WTC11 (cell line): ENCODE measurements at regions not wholly inside any gene's neighbourhood (a gene's known extent, or its start where the extent isn't known, plus 50 kb on each side); places are given as distances from the start of the nearest gene placed in this dataset.

ENCODE experiments used
- ATAC-seq: fragments of 200-7000 bp; cut with Tn5 transposase; 2 replicates; pipeline ENCODE4 v1.10.0; 2021; ENCODE audit warnings: mild to moderate bottlenecking, moderate library complexity
- CTCF ChIA-PET: fragments of 300-600 bp; sonication (Branson Sonifier 250); formaldehyde crosslinking; loops from one replicate; lab custom pipeline; 2021; ENCODE audit warnings: antibody characterized with exemption; lab: Charles Lee
- POLR2A ChIA-PET: fragments of 350-600 bp; sonication (Branson Sonifier 250); formaldehyde crosslinking; loops from one replicate; lab custom pipeline; 2021; ENCODE audit warnings: antibody characterized with exemption; lab: Charles Lee
- DNase-seq: peaks from one replicate; pipeline ENCODE4 v3.0.0; 2021; ENCODE audit warnings: low spot score
- H3K27ac Mint-ChIP-seq: 2 replicates; pipeline ENCODE4 v1.8.0; 2021; ENCODE audit warnings: mixed read lengths
- H3K27me3 Mint-ChIP-seq: 2 replicates; pipeline ENCODE4 v1.8.0; 2021; ENCODE audit warnings: low read depth, mild to moderate bottlenecking, moderate library complexity, mixed read lengths
- H3K36me3 Mint-ChIP-seq: 2 replicates; pipeline ENCODE4 v1.8.0; 2021; ENCODE audit warnings: mixed read lengths
- H3K4me1 Mint-ChIP-seq: 2 replicates; pipeline ENCODE4 v1.8.0; 2022; ENCODE audit warnings: mixed read lengths
- H3K4me3 Mint-ChIP-seq: 2 replicates; pipeline ENCODE4 v1.8.0; 2021; ENCODE audit warnings: mild to moderate bottlenecking, moderate library complexity, mixed read lengths
- H3K9me3 Mint-ChIP-seq: 2 replicates; pipeline ENCODE4 v1.8.0; 2021; ENCODE audit warnings: mixed read lengths
- CREM ChIP-seq: sonication (generic); formaldehyde crosslinking; IDR thresholded peaks from 2 replicates; pipeline ENCODE4 v1.8.1; 2022; ENCODE audit warnings: mild to moderate bottlenecking, missing genetic modification reagents, moderate library complexity
- ESRRA ChIP-seq: sonication (generic); formaldehyde crosslinking; IDR thresholded peaks from 2 replicates; pipeline ENCODE4 v1.8.1; 2022; ENCODE audit warnings: mild to moderate bottlenecking, missing genetic modification reagents, borderline replicate concordance
- JAZF1 ChIP-seq: fragments of 250-450 bp; sonication (Bioruptor Pico); IDR thresholded peaks from 2 replicates; pipeline ENCODE4 v1.9.0; 2021; ENCODE audit warnings: moderate library complexity, mild to moderate bottlenecking, inconsistent platforms
- NR1H2 ChIP-seq: sonication (generic); formaldehyde crosslinking; IDR thresholded peaks from 2 replicates; pipeline ENCODE4 v1.9.0; 2021; ENCODE audit warnings: mild to moderate bottlenecking, moderate library complexity, missing genetic modification reagents
- NR3C1 ChIP-seq: sonication (generic); formaldehyde crosslinking; conservative IDR thresholded peaks from 2 replicates; pipeline ENCODE4 v1.8.1; 2023; ENCODE audit warnings: low read depth, mild to moderate bottlenecking, missing genetic modification reagents
- PRRX2 ChIP-seq: fragments of 250-450 bp; sonication (Bioruptor Pico); IDR thresholded peaks from 2 replicates; pipeline ENCODE4 v1.8.0; 2021; ENCODE audit warnings: mild to moderate bottlenecking
- TCF7 ChIP-seq: sonication (generic); formaldehyde crosslinking; IDR thresholded peaks from 2 replicates; pipeline ENCODE4 v1.8.0; 2022; ENCODE audit warnings: mild to moderate bottlenecking, low read depth, missing genetic modification reagents, moderate library complexity
- TEAD1 ChIP-seq: sonication (generic); formaldehyde crosslinking; IDR thresholded peaks from 2 replicates; pipeline ENCODE4 v1.8.0; 2022; ENCODE audit warnings: mild to moderate bottlenecking, missing genetic modification reagents
- TP53 ChIP-seq: sonication (generic); formaldehyde crosslinking; IDR thresholded peaks from 2 replicates; pipeline ENCODE4 v1.8.1; 2023; ENCODE audit warnings: mild to moderate bottlenecking, missing genetic modification reagents
- ZNF219 ChIP-seq: sonication (generic); formaldehyde crosslinking; IDR thresholded peaks from 2 replicates; pipeline ENCODE4 v1.8.0; 2023; ENCODE audit warnings: missing genetic modification reagents, mild to moderate bottlenecking, borderline replicate concordance
- ZNF317 ChIP-seq: sonication (generic); formaldehyde crosslinking; IDR thresholded peaks from 2 replicates; pipeline ENCODE4 v1.8.1; 2023; ENCODE audit warnings: low read depth, mild to moderate bottlenecking, moderate library complexity, missing genetic modification reagents, borderline replicate concordance
- TF ChIP-seq, protein P1 (sequence below): sonication (generic); formaldehyde crosslinking; IDR thresholded peaks from 2 replicates; pipeline ENCODE4 v1.8.1; 2023; ENCODE audit warnings: mild to moderate bottlenecking, missing genetic modification reagents, borderline replicate concordance
- TF ChIP-seq, protein P2 (sequence below): sonication (generic); formaldehyde crosslinking; IDR thresholded peaks from 2 replicates; pipeline ENCODE4 v1.8.1; 2023; ENCODE audit warnings: mild to moderate bottlenecking, missing genetic modification reagents, moderate library complexity
- TF ChIP-seq, protein P3 (sequence below): sonication (generic); formaldehyde crosslinking; IDR thresholded peaks from 2 replicates; pipeline ENCODE4 v1.8.1; 2022; ENCODE audit warnings: mild to moderate bottlenecking, missing genetic modification reagents, moderate library complexity, borderline replicate concordance
- TF ChIP-seq, protein P4 (sequence below): sonication (generic); formaldehyde crosslinking; IDR thresholded peaks from 2 replicates; pipeline ENCODE4 v1.8.1; 2023; ENCODE audit warnings: mild to moderate bottlenecking, moderate library complexity, missing genetic modification reagents

DNA sequence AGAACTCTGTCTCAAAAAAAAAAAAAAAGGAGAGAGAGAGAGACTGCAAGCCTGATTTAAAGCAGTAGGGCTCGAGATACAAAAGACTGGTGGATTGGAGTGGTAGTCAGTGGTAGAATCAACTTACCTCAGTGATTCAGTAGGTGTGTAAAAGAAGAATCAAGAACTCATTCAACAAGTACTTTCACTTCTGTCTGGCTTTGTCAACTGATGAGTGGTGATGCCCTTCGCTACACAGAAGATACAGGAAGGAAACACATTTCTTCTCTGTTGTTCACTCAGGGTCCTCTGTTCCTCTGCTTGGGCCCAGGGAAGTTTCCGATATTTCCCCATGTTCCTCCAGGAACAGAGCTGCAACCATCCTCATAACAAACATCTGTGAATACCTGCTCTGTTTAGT lies 68.6 kb upstream of the COG2 start (continued):
- TF ChIP-seq, protein P1, sequence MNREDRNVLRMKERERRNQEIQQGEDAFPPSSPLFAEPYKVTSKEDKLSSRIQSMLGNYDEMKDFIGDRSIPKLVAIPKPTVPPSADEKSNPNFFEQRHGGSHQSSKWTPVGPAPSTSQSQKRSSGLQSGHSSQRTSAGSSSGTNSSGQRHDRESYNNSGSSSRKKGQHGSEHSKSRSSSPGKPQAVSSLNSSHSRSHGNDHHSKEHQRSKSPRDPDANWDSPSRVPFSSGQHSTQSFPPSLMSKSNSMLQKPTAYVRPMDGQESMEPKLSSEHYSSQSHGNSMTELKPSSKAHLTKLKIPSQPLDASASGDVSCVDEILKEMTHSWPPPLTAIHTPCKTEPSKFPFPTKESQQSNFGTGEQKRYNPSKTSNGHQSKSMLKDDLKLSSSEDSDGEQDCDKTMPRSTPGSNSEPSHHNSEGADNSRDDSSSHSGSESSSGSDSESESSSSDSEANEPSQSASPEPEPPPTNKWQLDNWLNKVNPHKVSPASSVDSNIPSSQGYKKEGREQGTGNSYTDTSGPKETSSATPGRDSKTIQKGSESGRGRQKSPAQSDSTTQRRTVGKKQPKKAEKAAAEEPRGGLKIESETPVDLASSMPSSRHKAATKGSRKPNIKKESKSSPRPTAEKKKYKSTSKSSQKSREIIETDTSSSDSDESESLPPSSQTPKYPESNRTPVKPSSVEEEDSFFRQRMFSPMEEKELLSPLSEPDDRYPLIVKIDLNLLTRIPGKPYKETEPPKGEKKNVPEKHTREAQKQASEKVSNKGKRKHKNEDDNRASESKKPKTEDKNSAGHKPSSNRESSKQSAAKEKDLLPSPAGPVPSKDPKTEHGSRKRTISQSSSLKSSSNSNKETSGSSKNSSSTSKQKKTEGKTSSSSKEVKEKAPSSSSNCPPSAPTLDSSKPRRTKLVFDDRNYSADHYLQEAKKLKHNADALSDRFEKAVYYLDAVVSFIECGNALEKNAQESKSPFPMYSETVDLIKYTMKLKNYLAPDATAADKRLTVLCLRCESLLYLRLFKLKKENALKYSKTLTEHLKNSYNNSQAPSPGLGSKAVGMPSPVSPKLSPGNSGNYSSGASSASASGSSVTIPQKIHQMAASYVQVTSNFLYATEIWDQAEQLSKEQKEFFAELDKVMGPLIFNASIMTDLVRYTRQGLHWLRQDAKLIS (CRISPR knock-in tag): no peak
- no peak for TF ChIP-seq ZNF219
- no peak for TF ChIP-seq NR3C1 (CRISPR knock-in tag)
- no peak for TF ChIP-seq JAZF1

DNA sequence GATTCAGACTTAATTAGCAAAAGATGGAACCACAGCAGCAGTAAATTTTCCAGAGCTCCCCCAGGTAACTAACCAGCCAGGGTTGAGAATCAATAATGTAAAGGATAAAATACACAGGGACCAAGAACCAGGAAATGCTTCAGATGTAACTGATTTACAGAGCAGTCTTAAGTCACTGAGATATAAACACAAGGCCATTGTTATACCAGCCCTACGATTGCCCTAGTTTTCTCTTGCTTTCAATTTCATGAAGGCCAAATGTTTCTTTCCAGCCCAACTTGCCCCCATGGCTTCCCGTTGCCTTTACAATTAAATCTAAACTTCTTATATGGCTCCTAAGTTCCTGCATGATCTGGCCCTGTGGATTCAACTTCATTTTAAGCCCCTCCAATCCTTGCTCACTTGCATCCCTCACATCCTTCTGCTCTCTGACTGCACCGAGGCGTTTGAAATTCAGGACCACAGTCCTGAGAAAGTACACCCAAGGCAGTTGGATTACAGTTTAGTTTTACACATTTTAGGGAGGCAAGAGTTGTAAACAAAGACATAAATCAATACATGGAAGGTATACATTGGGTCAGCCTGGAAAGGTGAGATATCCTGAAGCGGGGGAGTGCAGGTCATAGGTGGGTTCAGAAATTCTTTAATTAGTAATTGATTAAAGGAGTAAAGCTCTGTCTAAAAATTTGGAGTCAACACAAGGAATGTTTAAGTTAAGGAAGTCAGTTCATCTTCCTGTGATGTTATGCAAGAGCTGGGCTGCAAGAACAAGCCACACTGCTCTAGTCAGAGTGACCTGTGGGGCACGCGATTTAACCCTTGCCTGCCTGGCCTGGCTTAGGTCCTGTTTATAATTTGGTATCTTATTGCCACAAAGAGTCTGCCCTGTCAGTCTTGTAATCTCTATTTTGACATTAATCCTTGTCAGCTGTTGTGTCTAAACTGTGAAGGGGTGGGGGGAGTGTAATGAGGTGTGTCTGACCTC lies 69.9 kb upstream of the COG2 start:
- H3K4me1 Mint-ChIP-seq: peaks cover 21% of the 10 kb centered on the region
- TF ChIP-seq TEAD1 (CRISPR knock-in tag) (no peak), TCF7 (CRISPR knock-in tag) (no peak), CREM (CRISPR knock-in tag) (no peak), PRRX2 (CRISPR knock-in tag) (no peak), ZNF317 (CRISPR knock-in tag) (no peak), NR1H2 (CRISPR knock-in tag) (no peak), NR3C1 (CRISPR knock-in tag) (no peak), JAZF1 (no peak), ESRRA (CRISPR knock-in tag) (no peak), TP53 (no peak)
- TF ChIP-seq, protein P2, sequence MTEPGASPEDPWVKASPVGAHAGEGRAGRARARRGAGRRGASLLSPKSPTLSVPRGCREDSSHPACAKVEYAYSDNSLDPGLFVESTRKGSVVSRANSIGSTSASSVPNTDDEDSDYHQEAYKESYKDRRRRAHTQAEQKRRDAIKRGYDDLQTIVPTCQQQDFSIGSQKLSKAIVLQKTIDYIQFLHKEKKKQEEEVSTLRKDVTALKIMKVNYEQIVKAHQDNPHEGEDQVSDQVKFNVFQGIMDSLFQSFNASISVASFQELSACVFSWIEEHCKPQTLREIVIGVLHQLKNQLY (CRISPR knock-in tag): no peak
- TF ChIP-seq, protein P3, sequence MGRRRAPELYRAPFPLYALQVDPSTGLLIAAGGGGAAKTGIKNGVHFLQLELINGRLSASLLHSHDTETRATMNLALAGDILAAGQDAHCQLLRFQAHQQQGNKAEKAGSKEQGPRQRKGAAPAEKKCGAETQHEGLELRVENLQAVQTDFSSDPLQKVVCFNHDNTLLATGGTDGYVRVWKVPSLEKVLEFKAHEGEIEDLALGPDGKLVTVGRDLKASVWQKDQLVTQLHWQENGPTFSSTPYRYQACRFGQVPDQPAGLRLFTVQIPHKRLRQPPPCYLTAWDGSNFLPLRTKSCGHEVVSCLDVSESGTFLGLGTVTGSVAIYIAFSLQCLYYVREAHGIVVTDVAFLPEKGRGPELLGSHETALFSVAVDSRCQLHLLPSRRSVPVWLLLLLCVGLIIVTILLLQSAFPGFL: no peak
- TF ChIP-seq, protein P4, sequence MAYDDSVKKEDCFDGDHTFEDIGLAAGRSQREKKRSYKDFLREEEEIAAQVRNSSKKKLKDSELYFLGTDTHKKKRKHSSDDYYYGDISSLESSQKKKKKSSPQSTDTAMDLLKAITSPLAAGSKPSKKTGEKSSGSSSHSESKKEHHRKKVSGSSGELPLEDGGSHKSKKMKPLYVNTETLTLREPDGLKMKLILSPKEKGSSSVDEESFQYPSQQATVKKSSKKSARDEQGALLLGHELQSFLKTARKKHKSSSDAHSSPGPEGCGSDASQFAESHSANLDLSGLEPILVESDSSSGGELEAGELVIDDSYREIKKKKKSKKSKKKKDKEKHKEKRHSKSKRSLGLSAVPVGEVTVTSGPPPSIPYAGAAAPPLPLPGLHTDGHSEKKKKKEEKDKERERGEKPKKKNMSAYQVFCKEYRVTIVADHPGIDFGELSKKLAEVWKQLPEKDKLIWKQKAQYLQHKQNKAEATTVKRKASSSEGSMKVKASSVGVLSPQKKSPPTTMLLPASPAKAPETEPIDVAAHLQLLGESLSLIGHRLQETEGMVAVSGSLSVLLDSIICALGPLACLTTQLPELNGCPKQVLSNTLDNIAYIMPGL (CRISPR knock-in tag): no peak
- no peak for DNase-seq
- H3K4me3 Mint-ChIP-seq: no peak overlapping the region
- ATAC-seq: no peak
- no peak overlapping the region for H3K27ac Mint-ChIP-seq
- no peaks in the 10 kb centered on the region; the same call in 1 of the 2 replicates for H3K9me3 Mint-ChIP-seq
- CTCF ChIA-PET: interaction anchor here (1.1 to 1.9 kb wide), 2 partner anchors 9 to 70 kb away, joined by 3 to 8 read pairs; no protein-coding TSS in a partner anchor
- no peaks in the 10 kb centered on the region for H3K27me3 Mint-ChIP-seq
- POLR2A ChIA-PET: no interaction called here
- no peaks in the 10 kb centered on the region for H3K36me3 Mint-ChIP-seq
